IMR-90 (cell line): ENCODE measurements at regions not wholly inside any gene's neighbourhood (a gene's known extent, or its start where the extent isn't known, plus 50 kb on each side); places are given as distances from the start of the nearest gene placed in this dataset.

Experiments
- CEBPB ChIP-seq: IDR thresholded peaks from 2 replicates; pipeline ENCODE4 v1.6.1; 2012; ENCODE audit warnings: low read depth, low read length, improper control_type of control experiment
- POLR2A ChIP-seq: IDR thresholded peaks from 2 replicates; pipeline ENCODE4 v1.6.1; 2012; ENCODE audit warnings: mild to moderate bottlenecking, low read depth, low read length
- RAD21 ChIP-seq: IDR thresholded peaks from 2 replicates; pipeline ENCODE4 v1.6.1; 2012; ENCODE audit warnings: low read length, improper control_type of control experiment
- TF ChIP-seq, protein P1 (sequence below): fragments of 150-350 bp; IDR thresholded peaks from 2 replicates; pipeline ENCODE4 v1.6.1; 2017; ENCODE audit warnings: mild to moderate bottlenecking, antibody characterized with exemption, low read length, low read depth
- TF ChIP-seq, protein P2 (sequence below): conservative IDR thresholded peaks from 2 replicates; pipeline ENCODE4 v1.5.1; 2012; ENCODE audit warnings: mild to moderate bottlenecking, low read depth, low read length, improper control_type of control experiment

DNA sequence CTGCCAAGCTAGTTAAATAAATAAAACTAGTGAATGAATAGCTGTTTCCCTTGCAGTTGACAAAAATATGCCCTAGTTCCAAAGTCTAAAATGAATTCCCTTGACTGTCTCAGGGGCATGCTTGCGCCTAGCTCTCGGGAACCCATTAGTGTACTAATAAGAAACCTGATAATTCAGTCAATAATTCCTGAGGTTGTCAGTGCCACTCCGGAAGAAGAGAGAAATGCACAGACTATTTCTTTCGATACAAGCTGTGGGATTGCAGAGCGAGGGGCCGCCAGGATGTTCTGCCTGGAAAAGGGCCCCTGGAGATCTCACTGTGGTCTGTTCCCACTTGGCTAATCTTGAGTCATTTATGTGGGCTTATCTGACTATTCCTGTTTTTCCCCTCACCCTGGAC, 56.4 kb upstream of the LARP1 start:
- TF ChIP-seq, protein P1, sequence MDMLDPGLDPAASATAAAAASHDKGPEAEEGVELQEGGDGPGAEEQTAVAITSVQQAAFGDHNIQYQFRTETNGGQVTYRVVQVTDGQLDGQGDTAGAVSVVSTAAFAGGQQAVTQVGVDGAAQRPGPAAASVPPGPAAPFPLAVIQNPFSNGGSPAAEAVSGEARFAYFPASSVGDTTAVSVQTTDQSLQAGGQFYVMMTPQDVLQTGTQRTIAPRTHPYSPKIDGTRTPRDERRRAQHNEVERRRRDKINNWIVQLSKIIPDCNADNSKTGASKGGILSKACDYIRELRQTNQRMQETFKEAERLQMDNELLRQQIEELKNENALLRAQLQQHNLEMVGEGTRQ, result no peak
- TF ChIP-seq, protein P2, sequence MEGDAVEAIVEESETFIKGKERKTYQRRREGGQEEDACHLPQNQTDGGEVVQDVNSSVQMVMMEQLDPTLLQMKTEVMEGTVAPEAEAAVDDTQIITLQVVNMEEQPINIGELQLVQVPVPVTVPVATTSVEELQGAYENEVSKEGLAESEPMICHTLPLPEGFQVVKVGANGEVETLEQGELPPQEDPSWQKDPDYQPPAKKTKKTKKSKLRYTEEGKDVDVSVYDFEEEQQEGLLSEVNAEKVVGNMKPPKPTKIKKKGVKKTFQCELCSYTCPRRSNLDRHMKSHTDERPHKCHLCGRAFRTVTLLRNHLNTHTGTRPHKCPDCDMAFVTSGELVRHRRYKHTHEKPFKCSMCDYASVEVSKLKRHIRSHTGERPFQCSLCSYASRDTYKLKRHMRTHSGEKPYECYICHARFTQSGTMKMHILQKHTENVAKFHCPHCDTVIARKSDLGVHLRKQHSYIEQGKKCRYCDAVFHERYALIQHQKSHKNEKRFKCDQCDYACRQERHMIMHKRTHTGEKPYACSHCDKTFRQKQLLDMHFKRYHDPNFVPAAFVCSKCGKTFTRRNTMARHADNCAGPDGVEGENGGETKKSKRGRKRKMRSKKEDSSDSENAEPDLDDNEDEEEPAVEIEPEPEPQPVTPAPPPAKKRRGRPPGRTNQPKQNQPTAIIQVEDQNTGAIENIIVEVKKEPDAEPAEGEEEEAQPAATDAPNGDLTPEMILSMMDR, result no peak
- TF ChIP-seq RAD21, result no peak
- TF ChIP-seq POLR2A, result no peak
- TF ChIP-seq CEBPB, result no peak
